Osteocyte (in vitro differentiated cells): ENCODE measurements at regions not wholly inside any gene's neighbourhood (a gene's known extent, or its start where the extent isn't known, plus 50 kb on each side); places are given as distances from the start of the nearest gene placed in this dataset.
"Not testable (repeated sequence)": the region's sequence is repeated elsewhere in the genome, so short reads cannot be mapped to it uniquely, and the experiment has no call there.

Experiments
- DNase-seq: peaks from one replicate; pipeline ENCODE4 v3.0.0; 2021; ENCODE audit warnings: mixed read lengths; ENCODE audit not compliant: unreplicated experiment; ENCODE audit errors: extremely low spot score
- H3K27ac Mint-ChIP-seq: one replicate; pipeline ENCODE4 v1.8.0; 2021; ENCODE audit warnings: mild to moderate bottlenecking, mixed read lengths; ENCODE audit not compliant: unreplicated experiment
- H3K27me3 Mint-ChIP-seq: one replicate; pipeline ENCODE4 v1.8.0; 2021; ENCODE audit warnings: mixed read lengths; ENCODE audit not compliant: unreplicated experiment
- H3K36me3 Mint-ChIP-seq: one replicate; pipeline ENCODE4 v1.8.0; 2021; ENCODE audit warnings: mixed read lengths; ENCODE audit not compliant: unreplicated experiment
- H3K4me1 Mint-ChIP-seq: one replicate; pipeline ENCODE4 v1.8.0; 2021; ENCODE audit warnings: mixed read lengths; ENCODE audit not compliant: unreplicated experiment
- H3K4me3 Mint-ChIP-seq: one replicate; pipeline ENCODE4 v1.8.0; 2021; ENCODE audit warnings: mild to moderate bottlenecking, moderate library complexity, mixed read lengths; ENCODE audit not compliant: unreplicated experiment
- H3K9me3 Mint-ChIP-seq: one replicate; pipeline ENCODE4 v1.8.0; 2021; ENCODE audit warnings: mixed read lengths; ENCODE audit not compliant: unreplicated experiment
- CTCF ChIP-seq: fragments of 200-600 bp; sonication (generic); IDR thresholded peaks from 2 replicates; pipeline ENCODE4 v1.5.0; 2021; ENCODE audit warnings: antibody characterized with exemption, mild to moderate bottlenecking, moderate library complexity

GRCh38 chr14:25444381-25444780 lies 394.4 kb upstream of the STXBP6 start:
- H3K9me3 Mint-ChIP-seq = peaks cover 70% of the 10 kb centered on the region
- no peak for DNase-seq
- no peaks in the 10 kb centered on the region for H3K27me3 Mint-ChIP-seq
- no peak overlapping the region for H3K27ac Mint-ChIP-seq
- H3K36me3 Mint-ChIP-seq = no peaks in the 10 kb centered on the region
- TF ChIP-seq CTCF = no peak
- no peaks in the 10 kb centered on the region for H3K4me1 Mint-ChIP-seq
- H3K4me3 Mint-ChIP-seq = no peak overlapping the region

DNA sequence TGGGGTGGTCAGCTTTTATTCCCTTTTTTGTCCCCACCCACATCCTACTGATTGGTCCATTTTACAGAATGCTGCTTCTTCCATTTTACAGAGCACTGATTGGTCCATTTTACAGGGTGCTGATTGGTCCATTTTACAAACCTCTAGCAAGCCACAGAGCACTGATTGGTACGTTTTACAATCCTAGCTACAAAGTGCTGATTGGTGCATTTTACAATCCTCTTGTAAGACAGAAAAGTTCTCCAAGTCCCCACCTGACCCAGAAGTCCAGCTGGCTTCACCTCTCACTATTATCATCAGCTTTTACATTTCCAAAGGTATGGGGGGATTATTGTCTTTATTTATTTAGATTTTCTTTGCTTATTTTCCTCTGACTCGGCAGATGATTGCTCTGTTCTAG lies 390.4 kb upstream of the STXBP6 start:
- H3K4me3 Mint-ChIP-seq, H3K27ac Mint-ChIP-seq, DNase-seq, H3K27me3 Mint-ChIP-seq, H3K36me3 Mint-ChIP-seq, H3K4me1 Mint-ChIP-seq: not testable (repeated sequence)
- peaks cover 71% of the 10 kb centered on the region for H3K9me3 Mint-ChIP-seq

DNA sequence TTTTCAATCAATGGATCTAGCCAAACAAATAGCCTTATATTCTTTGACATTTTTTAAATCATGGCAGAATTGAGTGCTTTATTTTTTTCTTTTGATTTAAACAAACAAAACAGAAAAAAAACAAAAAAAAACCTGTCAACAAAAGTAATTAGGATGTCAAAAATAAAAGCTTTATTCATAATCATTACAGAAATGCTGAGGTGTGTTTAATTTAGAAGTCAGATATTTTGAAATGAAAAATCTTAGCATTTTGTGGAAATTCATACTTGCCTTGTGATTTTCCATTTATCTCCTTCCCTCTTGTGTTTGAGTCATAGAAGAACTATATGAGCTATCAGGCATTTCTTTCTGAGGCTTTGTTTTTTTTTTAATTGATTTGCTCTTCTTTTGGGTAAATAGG lies 387.0 kb upstream of the STXBP6 start:
- no peak for TF ChIP-seq CTCF
- H3K27ac Mint-ChIP-seq = no peak overlapping the region
- no peaks in the 10 kb centered on the region for H3K4me1 Mint-ChIP-seq

GRCh38 chr14:25436288-25436875 lies 386.4 kb upstream of the STXBP6 start:
- no peak overlapping the region for H3K4me3 Mint-ChIP-seq
- H3K4me1 Mint-ChIP-seq = no peaks in the 10 kb centered on the region
- H3K36me3 Mint-ChIP-seq = no peaks in the 10 kb centered on the region
- H3K9me3 Mint-ChIP-seq = peaks cover 62% of the 10 kb centered on the region
- no peaks in the 10 kb centered on the region for H3K27me3 Mint-ChIP-seq
- H3K27ac Mint-ChIP-seq = no peak overlapping the region
- no peak for TF ChIP-seq CTCF
- DNase-seq = no peak

More for the DNA sequence above, 387.0 kb upstream of the STXBP6 start:
- Mint-ChIP-seq H3K4me3 (no peak overlapping the region), H3K27me3 (no peaks in the 10 kb centered on the region), H3K9me3 (peaks cover 68% of the 10 kb centered on the region), H3K36me3 (no peaks in the 10 kb centered on the region)
- DNase-seq = no peak

DNA sequence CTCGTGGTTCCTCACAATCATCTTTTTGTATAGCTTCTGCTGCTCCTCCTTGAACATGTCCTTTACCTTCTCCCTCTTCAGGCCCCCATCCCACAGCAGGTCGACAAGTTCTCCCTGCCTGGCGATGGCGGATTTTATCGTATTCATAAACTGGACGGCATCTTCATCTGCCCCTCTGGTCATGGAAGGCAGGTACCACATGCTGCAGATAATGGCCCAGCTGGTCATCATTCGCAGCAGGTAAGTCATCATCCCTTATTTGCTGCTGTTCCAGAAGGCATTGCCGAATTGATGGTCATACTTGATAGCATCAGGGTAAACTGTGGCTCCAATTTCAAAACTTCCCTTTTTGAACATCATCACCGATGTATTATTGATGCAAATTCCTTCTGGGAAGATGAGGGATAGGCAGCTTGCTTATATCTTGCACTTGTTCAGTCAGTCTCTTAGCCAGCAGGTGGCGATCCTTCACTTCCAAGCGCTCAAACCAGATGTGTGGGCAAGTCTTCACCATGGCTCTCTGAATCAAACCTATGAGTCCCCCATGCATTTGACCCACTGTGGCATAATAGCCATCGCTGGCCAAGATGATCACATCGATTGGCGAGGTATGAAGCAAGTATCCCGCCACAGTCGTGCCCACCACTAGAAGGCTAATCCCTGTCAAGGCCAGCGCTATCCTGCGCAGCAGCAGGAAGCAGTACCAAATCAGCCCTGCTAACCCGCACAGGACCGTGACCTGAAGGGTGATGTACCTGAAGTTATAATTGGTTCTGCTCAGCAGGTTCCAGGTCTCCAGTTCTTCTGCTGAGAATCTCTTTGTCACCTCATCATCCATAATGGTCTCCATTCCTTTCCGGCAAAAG lies 381.5 kb upstream of the STXBP6 start:
- DNase-seq = no peak
- Mint-ChIP-seq H3K4me3 (no peak overlapping the region), H3K27me3 (no peaks in the 10 kb centered on the region)

More for the DNA sequence above, 381.5 kb upstream of the STXBP6 start:
- Mint-ChIP-seq H3K4me1 (no peaks in the 10 kb centered on the region), H3K9me3 (peaks cover 41% of the 10 kb centered on the region), H3K36me3 (no peaks in the 10 kb centered on the region), H3K27ac (no peak overlapping the region)
- no peak for TF ChIP-seq CTCF
